ENCODE measurements at regions not wholly inside any gene's neighbourhood (a gene's known extent, or its start where the extent isn't known, plus 50 kb on each side); places are given as distances from the start of the nearest gene placed in this dataset.

DNA sequence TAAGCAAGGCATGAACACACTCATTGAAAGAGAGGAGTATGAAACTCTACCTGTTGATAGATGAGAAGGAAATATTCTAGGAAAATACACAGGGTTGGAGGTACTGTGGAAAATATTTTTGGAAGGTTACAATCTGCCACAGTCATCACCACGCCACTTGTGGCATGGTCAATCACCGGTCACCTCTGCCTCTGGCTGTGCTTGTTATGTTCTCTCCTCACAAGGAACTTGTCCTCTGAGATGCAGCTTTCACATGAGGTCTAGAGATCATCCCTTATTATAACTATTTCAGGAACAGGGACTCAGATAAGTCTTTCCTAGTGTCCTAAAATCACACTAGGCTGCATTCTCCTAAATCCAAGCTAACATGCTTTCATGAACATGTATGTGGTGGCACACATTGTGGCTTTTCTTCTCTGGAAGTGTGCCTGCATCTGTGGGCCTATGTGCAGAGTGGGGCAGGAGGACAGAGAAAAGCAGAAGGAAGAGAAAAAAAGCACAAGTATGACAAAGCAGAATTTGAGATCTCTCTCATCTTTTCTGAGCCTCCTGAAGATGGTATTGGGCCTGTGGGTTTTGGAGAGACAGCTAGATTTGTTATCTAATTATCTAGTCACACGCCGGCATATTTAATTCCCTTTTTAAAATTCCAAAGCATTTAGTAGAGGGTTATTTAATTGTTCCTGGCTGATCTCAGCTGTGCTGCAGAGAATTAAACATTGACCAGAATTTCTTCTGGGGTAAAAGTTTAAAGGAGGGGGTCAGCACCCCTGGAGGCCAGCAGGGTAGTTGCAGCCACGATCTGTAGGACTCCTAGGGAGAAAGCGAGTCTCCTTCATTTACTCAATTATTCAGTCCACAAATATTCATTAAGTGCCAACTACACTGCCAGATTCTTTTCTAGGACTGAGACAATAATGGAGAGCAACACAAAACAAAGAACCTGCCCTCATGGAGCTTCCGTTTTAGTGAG, 294.6 kb downstream of the RDH14 start:
- Mint-ChIP-seq H3K36me3 (no peaks in the 10 kb centered on the region), H3K4me1 (no peaks in the 10 kb centered on the region), H3K9me3 (peaks cover 0 to 9% (median 1%) of the 10 kb centered on the region in 7 donors), H3K4me3 (no peak overlapping the region), H3K27ac (no peak overlapping the region), H3K27me3 (peaks cover 0 to 15% (median 6%) of the 10 kb centered on the region in 3 donors)
- ATAC-seq (ENCODE audit: low read depth in 2 of 2): no peak
- no peak for DNase-seq

GRCh38 chr2:18262601-18263000, 297.9 kb downstream of the RDH14 start:
- H3K9me3 Mint-ChIP-seq: peaks cover 0 to 10% (median 3%) of the 10 kb centered on the region in 7 donors
- ATAC-seq (ENCODE audit: low read depth in 2 of 2): no peak
- no peaks in the 10 kb centered on the region for H3K36me3 Mint-ChIP-seq

GRCh38 chr2:18253686-18254197, 306.7 kb downstream of the RDH14 start:
- no peaks in the 10 kb centered on the region for H3K4me1 Mint-ChIP-seq
- no peaks in the 10 kb centered on the region for H3K36me3 Mint-ChIP-seq
- DNase-seq (no peak), ATAC-seq (ENCODE audit: low read depth in 2 of 2) (no peak)
- H3K9me3 Mint-ChIP-seq: peaks cover 0 to 22% (median 4%) of the 10 kb centered on the region in 7 donors
- peak overlapping the region in 1 of 6 donors; percentile 12 for H3K27ac Mint-ChIP-seq
- H3K4me3 Mint-ChIP-seq: no peak overlapping the region
- H3K27me3 Mint-ChIP-seq: peaks cover 0 to 10% (median 0%) of the 10 kb centered on the region in 3 donors

More at GRCh38 chr2:18262601-18263000, 297.9 kb downstream of the RDH14 start:
- Mint-ChIP-seq H3K27me3 (peaks cover 0 to 12% (median 6%) of the 10 kb centered on the region in 3 donors), H3K4me3 (no peak overlapping the region), H3K4me1 (no peaks in the 10 kb centered on the region), H3K27ac (no peak overlapping the region)
- no peak for DNase-seq

DNA sequence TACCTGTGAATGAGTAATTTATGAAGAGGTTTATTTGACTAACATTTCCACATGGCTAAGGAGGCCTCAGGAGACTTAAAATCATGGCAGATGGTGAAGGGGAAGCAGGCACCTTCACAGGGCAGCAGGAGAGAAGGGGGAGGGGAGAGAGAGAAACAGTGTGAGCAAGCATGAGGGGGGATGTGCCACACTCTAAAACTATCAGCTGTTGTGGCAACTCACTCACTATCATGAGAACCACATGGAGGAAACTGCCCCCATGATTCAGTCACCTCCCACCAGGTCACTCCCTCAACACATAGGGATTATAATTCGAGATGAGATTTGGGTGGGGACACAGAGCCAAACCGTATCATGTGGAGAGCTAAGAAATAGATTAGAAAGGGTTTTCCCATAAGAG, 309.0 kb downstream of the RDH14 start:
- DNase-seq (no peak), ATAC-seq (ENCODE audit: low read depth in 2 of 2) (no peak)
- Mint-ChIP-seq H3K27ac (no peak overlapping the region), H3K27me3 (peaks cover 0 to 10% (median 0%) of the 10 kb centered on the region in 3 donors), H3K4me3 (no peak overlapping the region), H3K36me3 (no peaks in the 10 kb centered on the region), H3K4me1 (no peaks in the 10 kb centered on the region), H3K9me3 (peaks cover 0 to 12% (median 4%) of the 10 kb centered on the region in 7 donors)

DNA sequence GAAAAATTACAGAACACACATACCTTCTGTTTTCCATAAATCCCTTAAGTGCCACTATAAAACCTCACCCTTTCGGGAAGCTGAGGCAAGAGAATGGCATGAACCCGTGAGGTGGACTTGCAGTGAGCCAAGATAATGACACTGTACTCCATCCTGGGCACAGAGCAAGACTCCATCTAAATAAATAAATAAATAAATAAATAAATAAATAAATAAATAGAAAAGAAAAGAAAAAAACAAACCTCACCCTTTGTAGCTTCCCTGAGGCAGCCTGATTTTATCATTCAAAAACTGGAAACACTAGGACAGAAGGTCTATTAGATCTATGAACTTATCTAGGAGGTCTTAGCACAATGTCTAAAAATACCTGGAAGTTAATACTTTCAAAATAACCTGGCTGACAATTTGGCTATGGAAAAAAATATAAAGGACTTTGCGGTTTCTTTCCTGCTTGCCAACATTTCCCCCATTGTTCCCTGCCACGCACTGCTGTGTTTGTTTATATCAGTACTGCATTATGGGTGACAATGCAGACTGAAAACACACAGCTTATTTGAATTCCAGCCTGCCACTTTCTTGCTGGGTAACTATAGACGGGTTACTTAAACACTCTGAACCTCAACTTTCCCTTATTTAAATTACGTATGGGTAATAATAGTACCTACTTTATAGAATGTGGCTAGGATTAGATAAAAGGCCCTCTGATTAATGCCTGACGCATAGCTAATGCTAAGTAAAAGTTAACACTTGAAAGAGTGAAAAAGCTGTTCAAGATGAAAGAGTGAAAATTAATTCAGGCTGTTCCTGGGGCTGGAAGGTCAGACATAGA, 313.0 kb downstream of the RDH14 start:
- no peaks in the 10 kb centered on the region for H3K36me3 Mint-ChIP-seq
- no peaks in the 10 kb centered on the region for H3K4me1 Mint-ChIP-seq
- no peak overlapping the region for H3K27ac Mint-ChIP-seq
- H3K9me3 Mint-ChIP-seq: peaks cover 0 to 7% (median 2%) of the 10 kb centered on the region in 7 donors
- ATAC-seq (ENCODE audit: low read depth in 2 of 2) (no peak), DNase-seq (no peak)
- H3K27me3 Mint-ChIP-seq: peaks cover 4 to 20% (median 9%) of the 10 kb centered on the region in 3 donors
- H3K4me3 Mint-ChIP-seq: no peak overlapping the region

DNA sequence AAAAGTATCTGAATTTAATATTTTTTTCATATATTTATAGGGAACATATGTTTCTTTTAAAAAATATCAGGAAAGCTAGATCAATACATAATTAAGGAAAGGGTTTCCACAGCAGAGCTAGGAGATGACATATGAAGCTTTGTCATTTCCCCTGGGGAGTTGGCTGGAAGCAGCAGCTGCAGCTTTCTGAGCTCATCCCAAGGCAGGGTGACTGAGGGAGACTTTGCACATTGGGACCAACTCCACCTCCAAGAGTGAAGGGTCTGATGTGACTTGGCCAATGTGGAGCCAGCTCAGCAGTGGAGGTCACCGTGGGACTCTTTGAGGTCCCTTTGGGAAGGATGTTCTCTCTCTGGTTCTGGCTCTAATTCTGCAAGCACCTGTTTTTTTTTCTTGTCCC, 315.1 kb downstream of the RDH14 start:
- H3K27ac Mint-ChIP-seq: no peak overlapping the region
- no peaks in the 10 kb centered on the region for H3K4me1 Mint-ChIP-seq
- ATAC-seq (ENCODE audit: low read depth in 2 of 2): no peak
- peaks cover 4 to 20% (median 9%) of the 10 kb centered on the region in 3 donors for H3K27me3 Mint-ChIP-seq
- no peak for DNase-seq
- peaks cover 0 to 3% (median 0%) of the 10 kb centered on the region in 7 donors for H3K9me3 Mint-ChIP-seq
- H3K36me3 Mint-ChIP-seq: no peaks in the 10 kb centered on the region
- H3K4me3 Mint-ChIP-seq: no peak overlapping the region

DNA sequence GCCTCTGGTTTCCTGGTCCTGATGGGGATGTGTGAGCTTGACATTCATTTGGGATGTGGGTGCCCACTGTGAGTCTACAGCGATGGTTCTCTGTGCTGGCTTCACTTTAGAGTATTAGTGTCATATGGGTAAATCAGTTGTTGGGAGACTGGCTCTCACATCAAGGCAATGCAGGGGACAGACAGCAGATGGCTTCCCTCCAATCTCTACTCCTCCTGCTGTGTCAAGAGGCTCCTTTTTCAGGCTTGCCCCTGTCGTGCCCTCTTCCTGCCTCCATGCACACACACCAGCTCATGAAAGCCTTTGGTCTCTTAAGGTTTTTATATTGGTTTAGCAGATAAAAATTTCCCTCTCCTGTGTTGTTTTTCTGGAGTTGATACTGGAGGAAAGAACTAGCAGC, 315.6 kb downstream of the RDH14 start:
- Mint-ChIP-seq H3K27me3 (peaks cover 4 to 20% (median 9%) of the 10 kb centered on the region in 3 donors), H3K27ac (no peak overlapping the region), H3K36me3 (no peaks in the 10 kb centered on the region), H3K9me3 (peaks cover 0 to 3% (median 0%) of the 10 kb centered on the region in 7 donors), H3K4me3 (no peak overlapping the region), H3K4me1 (no peaks in the 10 kb centered on the region)
- DNase-seq (no peak), ATAC-seq (ENCODE audit: low read depth in 2 of 2) (no peak)

DNA sequence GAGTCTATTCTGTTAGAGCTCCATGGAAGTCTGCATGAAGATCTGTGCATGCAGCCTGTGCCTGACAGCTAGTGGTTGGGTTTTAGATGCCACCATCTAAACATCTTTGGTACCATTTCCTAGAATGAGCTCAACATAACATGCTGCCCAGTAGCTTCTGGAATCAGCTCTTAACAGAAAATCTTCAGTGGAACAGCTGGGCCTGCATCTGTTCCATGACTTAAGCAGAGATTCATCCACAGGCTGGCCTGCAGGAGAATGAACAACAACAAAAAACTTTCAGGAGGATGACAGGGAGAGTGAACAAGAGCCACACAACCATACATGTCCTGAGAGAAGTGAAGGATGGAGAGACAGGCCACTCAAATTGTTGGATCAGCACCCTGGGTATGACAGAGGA, 316.6 kb downstream of the RDH14 start:
- DNase-seq: no peak
- H3K4me1 Mint-ChIP-seq: no peaks in the 10 kb centered on the region
- H3K36me3 Mint-ChIP-seq: no peaks in the 10 kb centered on the region
- no peak overlapping the region for H3K27ac Mint-ChIP-seq
- H3K27me3 Mint-ChIP-seq: peaks cover 4 to 14% (median 9%) of the 10 kb centered on the region in 3 donors
- H3K9me3 Mint-ChIP-seq: peaks cover 0 to 3% (median 0%) of the 10 kb centered on the region in 7 donors
- no peak for ATAC-seq (ENCODE audit: low read depth in 2 of 2)
- H3K4me3 Mint-ChIP-seq: no peak overlapping the region

- no peak for DNase-seq
- H3K4me3 Mint-ChIP-seq: peak overlapping the region in 1 of 8 donors; percentile 12
- H3K9me3 Mint-ChIP-seq: peaks cover 0 to 3% (median 0%) of the 10 kb centered on the region in 7 donors
- no peak for ATAC-seq (ENCODE audit: low read depth in 2 of 2)
- H3K4me1 Mint-ChIP-seq: no peaks in the 10 kb centered on the region
- no peaks in the 10 kb centered on the region for H3K36me3 Mint-ChIP-seq
- H3K27ac Mint-ChIP-seq: no peak overlapping the region
- H3K27me3 Mint-ChIP-seq: peaks cover 4 to 14% (median 9%) of the 10 kb centered on the region in 3 donors
Measured at GRCh38 chr2:18242716-18243115, 317.7 kb downstream of the RDH14 start.

DNA sequence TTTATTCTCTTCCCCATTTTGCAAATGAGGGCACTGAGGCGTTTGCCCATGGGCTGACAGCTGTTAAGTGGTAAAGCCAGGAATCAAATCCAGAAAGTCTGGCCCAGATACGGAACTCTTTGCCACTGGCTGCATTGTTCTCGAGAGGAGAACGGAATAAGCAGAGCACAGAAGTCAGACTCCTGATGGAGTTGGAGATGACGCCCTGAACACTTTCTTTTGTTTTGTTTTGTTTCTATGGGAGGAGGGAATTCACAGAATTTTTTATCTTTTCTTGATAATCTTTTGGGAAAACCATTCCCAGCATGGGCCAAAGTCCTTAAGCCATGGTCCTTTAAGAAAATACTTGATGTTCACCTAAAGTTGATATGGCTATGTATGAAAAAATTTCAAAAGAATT, 322.2 kb downstream of the RDH14 start:
- H3K27me3 Mint-ChIP-seq: peaks cover 0 to 11% (median 8%) of the 10 kb centered on the region in 3 donors
- H3K9me3 Mint-ChIP-seq: peaks cover 0 to 3% (median 0%) of the 10 kb centered on the region in 7 donors
- no peak overlapping the region for H3K27ac Mint-ChIP-seq
- H3K4me3 Mint-ChIP-seq: no peak overlapping the region
- no peaks in the 10 kb centered on the region for H3K4me1 Mint-ChIP-seq
- no peaks in the 10 kb centered on the region for H3K36me3 Mint-ChIP-seq
- DNase-seq (no peak), ATAC-seq (ENCODE audit: low read depth in 2 of 2) (no peak)

DNA sequence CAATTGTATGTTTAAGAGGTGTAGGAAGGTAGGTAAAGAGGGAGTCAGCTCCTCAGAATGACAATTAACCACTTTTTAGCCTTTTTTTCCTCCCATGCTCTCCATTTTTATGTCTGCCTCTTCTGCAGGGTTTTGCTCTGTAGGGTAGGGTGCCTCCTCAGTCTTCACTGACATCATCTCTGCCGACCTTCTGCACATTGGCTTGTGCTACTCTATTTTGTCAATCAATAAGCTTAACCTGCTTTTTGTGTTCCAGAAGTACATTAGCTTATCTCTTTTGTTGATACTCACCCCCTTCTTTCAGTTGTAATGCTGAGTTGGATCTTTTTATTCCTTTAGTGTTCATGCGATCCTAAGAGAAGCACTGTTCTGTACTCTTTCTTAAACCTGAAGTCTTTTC, 323.2 kb downstream of the RDH14 start:
- no peak overlapping the region for H3K4me3 Mint-ChIP-seq
- H3K27ac Mint-ChIP-seq: no peak overlapping the region
- DNase-seq (no peak), ATAC-seq (ENCODE audit: low read depth in 2 of 2) (no peak)
- no peaks in the 10 kb centered on the region for H3K36me3 Mint-ChIP-seq
- no peaks in the 10 kb centered on the region for H3K4me1 Mint-ChIP-seq
- H3K27me3 Mint-ChIP-seq: peaks cover 0 to 12% (median 4%) of the 10 kb centered on the region in 3 donors
- H3K9me3 Mint-ChIP-seq: no peaks in the 10 kb centered on the region

DNA sequence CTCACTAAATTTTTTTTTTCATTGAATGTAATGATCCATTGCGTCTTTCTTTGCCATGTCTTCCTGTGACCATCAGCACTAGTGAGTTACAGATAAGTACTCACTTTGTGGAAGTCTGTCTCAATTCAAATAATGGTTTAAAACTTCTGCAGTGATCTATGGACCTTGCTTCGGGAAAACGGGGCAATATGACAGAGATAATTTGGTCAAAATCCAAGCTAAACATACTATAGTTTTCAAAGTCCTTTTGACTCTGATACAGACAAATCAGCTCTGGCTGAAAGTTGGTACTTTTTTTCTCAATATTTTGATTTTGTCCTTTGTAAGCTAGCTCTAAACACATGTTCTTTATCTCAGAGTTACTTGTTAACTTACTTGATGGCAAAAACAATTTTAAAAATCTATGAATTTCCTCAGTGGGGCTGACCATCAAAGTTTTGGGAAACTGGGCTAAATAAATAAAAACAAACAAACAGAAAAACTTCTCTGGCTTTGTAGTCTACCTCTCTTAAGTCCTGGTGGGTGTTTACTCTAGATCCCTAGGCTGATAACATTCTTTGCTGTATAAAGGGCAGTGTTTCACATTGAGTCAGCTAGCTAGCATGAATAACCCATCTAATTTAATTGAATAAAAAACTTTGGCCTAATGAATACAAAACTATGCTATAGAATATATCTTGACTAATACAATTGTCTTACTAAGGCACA, 327.6 kb downstream of the RDH14 start:
- Mint-ChIP-seq H3K4me3 (no peak overlapping the region), H3K9me3 (peaks cover 0 to 6% (median 0%) of the 10 kb centered on the region in 7 donors), H3K4me1 (no peaks in the 10 kb centered on the region), H3K36me3 (no peaks in the 10 kb centered on the region), H3K27me3 (peaks cover 8 to 16% (median 8%) of the 10 kb centered on the region in 3 donors), H3K27ac (no peak overlapping the region)
- ATAC-seq (ENCODE audit: low read depth in 2 of 2) (no peak), DNase-seq (no peak)

DNA sequence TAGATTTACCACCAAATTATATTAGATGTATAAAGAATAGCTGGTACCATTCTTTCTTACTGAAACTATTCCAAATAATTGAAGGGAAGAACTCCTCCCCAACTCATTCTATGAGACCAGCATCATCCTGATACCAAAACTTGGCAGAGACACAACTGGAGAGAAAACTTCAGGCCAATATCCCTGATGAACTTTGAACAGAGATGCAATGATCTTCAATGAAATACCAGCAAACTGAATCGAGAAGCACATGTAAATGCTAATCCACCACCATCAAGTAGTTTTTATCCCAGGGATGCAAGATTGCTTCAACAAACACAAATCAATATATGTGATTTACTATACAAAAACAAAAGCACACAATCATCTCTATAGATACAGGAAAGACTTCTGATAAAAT, 329.8 kb downstream of the RDH14 start:
- ATAC-seq (ENCODE audit: low read depth in 2 of 2): no peak
- H3K4me3 Mint-ChIP-seq: no peak overlapping the region
- H3K9me3 Mint-ChIP-seq: peaks cover 3 to 27% (median 10%) of the 10 kb centered on the region in 7 donors
- no peak for DNase-seq
- H3K4me1 Mint-ChIP-seq: no peaks in the 10 kb centered on the region
- peaks cover 4 to 17% (median 8%) of the 10 kb centered on the region in 3 donors for H3K27me3 Mint-ChIP-seq
- no peaks in the 10 kb centered on the region for H3K36me3 Mint-ChIP-seq
- H3K27ac Mint-ChIP-seq: no peak overlapping the region

Data from naive B cell (primary cell).